PC-9 (cell line): ENCODE measurements at regions not wholly inside any gene's neighbourhood (a gene's known extent, or its start where the extent isn't known, plus 50 kb on each side); places are given as distances from the start of the nearest gene placed in this dataset.
"Not testable (repeated sequence)": the region's sequence is repeated elsewhere in the genome, so short reads cannot be mapped to it uniquely, and the experiment has no call there.

Experiments used
- BruUV-seq: library from RNA; stranded (reverse); fragments of 400-500 nt; replicated peaks from 2 replicates; lab custom pipeline; 2021; lab: Mats Ljungman, UMichigan
- CTCF ChIA-PET: fragments of 300-600 bp; sonication (Branson Sonifier 250); formaldehyde crosslinking; loops from one replicate; lab custom pipeline; 2022; ENCODE audit warnings: antibody characterized with exemption; lab: Charles Lee
- POLR2A ChIA-PET: fragments of 300-600 bp; sonication (Branson Sonifier 250); formaldehyde crosslinking; loops from one replicate; lab custom pipeline; 2022; ENCODE audit warnings: antibody characterized with exemption; ENCODE audit not compliant: unreplicated experiment; lab: Charles Lee
- DNase-seq, 2 experiments: peaks; one replicate each; pipeline versions ENCODE4 v3.0.0 to v3.0.0-alpha.2; 2015 to 2022; ENCODE audit warnings: mixed read lengths in 1 of 2
- H2AFZ ChIP-seq: fragments of 200-600 bp; sonication (generic); 2 replicates; pipeline ENCODE4 v1.8.1; 2017; ENCODE audit warnings: antibody characterized with exemption
- H3F3A ChIP-seq: fragments of 200-600 bp; sonication (generic); 2 replicates; pipeline ENCODE4 v1.8.1; 2017; ENCODE audit warnings: antibody characterized with exemption, mild to moderate bottlenecking, low read depth; ENCODE audit not compliant: insufficient read depth
- H3K27ac ChIP-seq: fragments of 200-600 bp; sonication (generic); 2 replicates; pipeline ENCODE4 v1.6.1; 2016; ENCODE audit warnings: mixed run types
- H3K27me3 ChIP-seq: fragments of 200-600 bp; sonication (generic); 2 replicates; pipeline ENCODE4 v1.6.1; 2016; ENCODE audit warnings: low read depth, mixed run types; ENCODE audit not compliant: insufficient read depth
- H3K36me3 ChIP-seq: fragments of 200-600 bp; sonication (generic); 2 replicates; pipeline ENCODE4 v1.6.1; 2016; ENCODE audit warnings: low read depth, mixed run types
- H3K4me1 ChIP-seq: fragments of 200-600 bp; sonication (generic); replicated peaks from 2 replicates; pipeline ENCODE4 v1.6.1; 2016; ENCODE audit warnings: mixed run types; ENCODE audit not compliant: insufficient read depth
- H3K4me2 ChIP-seq: fragments of 200-600 bp; sonication (generic); 2 replicates; pipeline ENCODE4 v1.6.1; 2017; ENCODE audit warnings: mixed run types
- H3K4me3 ChIP-seq: fragments of 200-600 bp; sonication (generic); 2 replicates; pipeline ENCODE4 v1.6.1; 2016; ENCODE audit warnings: mixed run types
- H3K79me2 ChIP-seq: fragments of 200-600 bp; sonication (generic); 2 replicates; pipeline ENCODE4 v1.6.1; 2017; ENCODE audit warnings: low read depth, mixed run types
- H3K9me2 ChIP-seq: fragments of 200-600 bp; sonication (generic); 2 replicates; pipeline ENCODE4 v1.8.1; 2017; ENCODE audit warnings: mild to moderate bottlenecking; ENCODE audit not compliant: insufficient read depth
- H3K9me3 ChIP-seq: fragments of 200-600 bp; sonication (generic); 2 replicates; pipeline ENCODE4 v1.8.1; 2016; ENCODE audit warnings: low read depth; ENCODE audit not compliant: insufficient read depth
- H4K20me1 ChIP-seq: fragments of 200-600 bp; sonication (generic); 2 replicates; pipeline ENCODE4 v1.8.1; 2017; ENCODE audit not compliant: insufficient read depth
- EZH2 ChIP-seq: fragments of 200-600 bp; sonication (generic); IDR thresholded peaks from 2 replicates; pipeline ENCODE4 v1.8.0; 2017; ENCODE audit warnings: antibody characterized with exemption, low read depth
- intact Hi-C: fragments of 100-400 bp; cut with micrococcal nuclease; formaldehyde crosslinking; loops from one replicate; pipeline ENCODE4 v1.10.0; 2022; ENCODE audit not compliant: unreplicated experiment
- TF ChIP-seq, protein P1 (sequence below): fragments of 200-600 bp; sonication (generic); conservative IDR thresholded peaks from 2 replicates; pipeline ENCODE4 v1.6.1; 2017; ENCODE audit warnings: mixed run types, antibody characterized with exemption, mild to moderate bottlenecking, moderate library complexity

- Histone ChIP-seq H3K27ac (no peak overlapping the region), H4K20me1 (no peaks in the 10 kb centered on the region), H3K36me3 (no peaks in the 10 kb centered on the region), H2AFZ (no peak overlapping the region), H3K4me2 (no peak overlapping the region), H3K9me3 (no peaks in the 10 kb centered on the region; the same call in 1 of the 2 replicates), H3K27me3 (no peaks in the 10 kb centered on the region), H3K4me3 (no peak overlapping the region), H3F3A (no peaks in the 10 kb centered on the region), H3K4me1 (no peaks in the 10 kb centered on the region), H3K79me2 (no peaks in the 10 kb centered on the region), H3K9me2 (no peaks in the 10 kb centered on the region)
- POLR2A ChIA-PET = no interaction called here
- TF ChIP-seq, protein P1, sequence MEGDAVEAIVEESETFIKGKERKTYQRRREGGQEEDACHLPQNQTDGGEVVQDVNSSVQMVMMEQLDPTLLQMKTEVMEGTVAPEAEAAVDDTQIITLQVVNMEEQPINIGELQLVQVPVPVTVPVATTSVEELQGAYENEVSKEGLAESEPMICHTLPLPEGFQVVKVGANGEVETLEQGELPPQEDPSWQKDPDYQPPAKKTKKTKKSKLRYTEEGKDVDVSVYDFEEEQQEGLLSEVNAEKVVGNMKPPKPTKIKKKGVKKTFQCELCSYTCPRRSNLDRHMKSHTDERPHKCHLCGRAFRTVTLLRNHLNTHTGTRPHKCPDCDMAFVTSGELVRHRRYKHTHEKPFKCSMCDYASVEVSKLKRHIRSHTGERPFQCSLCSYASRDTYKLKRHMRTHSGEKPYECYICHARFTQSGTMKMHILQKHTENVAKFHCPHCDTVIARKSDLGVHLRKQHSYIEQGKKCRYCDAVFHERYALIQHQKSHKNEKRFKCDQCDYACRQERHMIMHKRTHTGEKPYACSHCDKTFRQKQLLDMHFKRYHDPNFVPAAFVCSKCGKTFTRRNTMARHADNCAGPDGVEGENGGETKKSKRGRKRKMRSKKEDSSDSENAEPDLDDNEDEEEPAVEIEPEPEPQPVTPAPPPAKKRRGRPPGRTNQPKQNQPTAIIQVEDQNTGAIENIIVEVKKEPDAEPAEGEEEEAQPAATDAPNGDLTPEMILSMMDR = no peak
- TF ChIP-seq EZH2 = no peak
- no peak for DNase-seq
- intact Hi-C loops = no loop called here
- no TSS peak for BruUV-seq
- CTCF ChIA-PET = no interaction called here
These were observed 364.6 kb upstream of the PROX1 start for GRCh38 chr1:213623064-213623581.

DNA sequence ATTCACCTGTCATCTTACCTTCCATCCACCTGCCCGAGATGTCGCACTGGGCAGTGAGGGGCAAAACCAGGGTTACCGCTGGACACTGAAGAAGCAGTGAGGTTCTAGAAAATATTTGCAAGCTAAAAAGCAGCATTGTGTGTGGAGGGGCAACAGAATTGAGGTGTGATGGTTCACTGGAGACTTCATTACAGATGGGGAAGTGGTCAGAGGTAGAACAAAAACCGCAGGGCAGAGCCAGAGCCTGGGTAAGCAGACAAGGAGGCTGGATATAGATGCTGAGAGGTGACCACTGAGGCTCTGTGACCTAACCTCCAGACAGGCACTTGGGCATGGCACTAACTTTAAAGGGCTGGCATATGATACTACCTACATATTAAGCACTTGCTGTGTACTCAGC, 363.9 kb upstream of the PROX1 start:
- Histone ChIP-seq H3K79me2 (no peaks in the 10 kb centered on the region), H3K9me2 (no peaks in the 10 kb centered on the region), H3F3A (no peaks in the 10 kb centered on the region), H3K9me3 (no peaks in the 10 kb centered on the region; the same call in 1 of the 2 replicates), H3K4me3 (no peak overlapping the region), H3K4me2 (no peak overlapping the region), H3K27me3 (no peaks in the 10 kb centered on the region), H4K20me1 (no peaks in the 10 kb centered on the region), H3K27ac (no peak overlapping the region), H3K4me1 (no peaks in the 10 kb centered on the region), H3K36me3 (no peaks in the 10 kb centered on the region), H2AFZ (no peak overlapping the region)
- ChIA-PET CTCF (no interaction called here), POLR2A (no interaction called here)
- no peak for DNase-seq
- intact Hi-C loops = no loop called here
- BruUV-seq = no TSS peak
- TF ChIP-seq EZH2 = no peak
- TF ChIP-seq, protein P1 = no peak

- H3K4me1 ChIP-seq, H3K4me3 ChIP-seq, H3K4me2 ChIP-seq, H3K36me3 ChIP-seq, CTCF ChIA-PET, H3K9me3 ChIP-seq, DNase-seq, H4K20me1 ChIP-seq, H3F3A ChIP-seq, H3K79me2 ChIP-seq, POLR2A ChIA-PET, H3K27me3 ChIP-seq, H3K9me2 ChIP-seq, H2AFZ ChIP-seq, intact Hi-C loops, BruUV-seq, H3K27ac ChIP-seq: not testable (repeated sequence)
These were observed 351.0 kb upstream of the PROX1 start for GRCh38 chr1:213636778-213637177.

DNA sequence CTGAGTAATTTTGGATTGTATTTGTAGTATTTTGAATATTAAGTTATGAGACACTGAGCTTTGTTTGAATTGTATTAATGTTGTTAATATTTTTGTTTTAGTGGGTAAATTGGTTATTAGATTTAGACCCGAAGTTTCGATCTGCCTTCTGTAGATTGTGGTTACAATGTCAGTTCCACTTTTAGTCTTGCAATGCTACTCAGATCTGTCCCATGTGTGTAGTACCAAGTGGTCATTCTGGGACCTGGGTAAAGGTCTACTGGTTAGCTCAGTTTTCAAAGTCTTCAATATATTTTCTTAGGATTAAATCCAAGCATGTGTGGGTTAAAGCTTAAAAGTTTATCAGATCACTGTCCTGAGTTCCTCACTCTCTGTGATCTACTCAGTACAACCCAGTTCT, 346.5 kb upstream of the PROX1 start:
- Histone ChIP-seq H3K9me2 (no peaks in the 10 kb centered on the region; the same call in 1 of the 2 replicates), H3K9me3 (no peaks in the 10 kb centered on the region), H2AFZ (no peak overlapping the region), H3K27ac (no peak overlapping the region), H3K4me3 (no peak overlapping the region), H3F3A (no peaks in the 10 kb centered on the region; the same call in 1 of the 2 replicates), H3K79me2 (no peaks in the 10 kb centered on the region), H3K27me3 (no peaks in the 10 kb centered on the region), H3K36me3 (no peaks in the 10 kb centered on the region), H3K4me2 (no peak overlapping the region), H3K4me1 (no peaks in the 10 kb centered on the region), H4K20me1 (no peaks in the 10 kb centered on the region)
- TF ChIP-seq, protein P1 = no peak
- no peak for TF ChIP-seq EZH2
- ChIA-PET CTCF (no interaction called here), POLR2A (no interaction called here)
- no TSS peak for BruUV-seq
- intact Hi-C loops = no loop called here
- DNase-seq = no peak
